Stimulated activated CD4-positive, alpha-beta T cell treated with anti-CD3 and anti-CD28 coated beads, Interleukin-1b, Interleukin-23, amount 100 ng/mL, for 48 hours (primary cell): ENCODE measurements at regions not wholly inside any gene's neighbourhood (a gene's known extent, or its start where the extent isn't known, plus 50 kb on each side); places are given as distances from the start of the nearest gene placed in this dataset.
"Not testable (repeated sequence)": the region's sequence is repeated elsewhere in the genome, so short reads cannot be mapped to it uniquely, and the experiment has no call there.

Source experiments
- DNase-seq: peaks from one replicate; pipeline ENCODE4 v3.0.0-alpha.2; 2020

- DNase-seq = no peak
Measured at GRCh38 chr10:23975431-23975830, 233.5 kb upstream of the KIAA1217 start.

DNA sequence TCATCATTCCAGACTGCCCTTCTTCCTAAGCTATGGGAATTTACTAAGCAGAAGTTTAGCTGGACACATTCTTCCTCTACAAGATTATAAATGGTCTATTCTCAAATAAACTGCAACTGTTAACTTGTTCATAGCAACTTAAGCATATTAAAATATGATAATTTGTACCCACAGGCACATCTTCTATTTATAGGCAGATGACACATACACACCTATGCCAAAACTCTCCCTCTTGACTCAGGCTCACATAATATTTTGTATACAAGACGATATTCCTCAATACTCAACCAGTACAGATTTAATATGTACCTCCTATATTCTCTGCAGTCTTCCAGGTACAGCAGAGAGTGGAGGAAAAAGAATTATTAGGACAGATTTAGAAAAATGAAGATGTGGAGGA lies 232.7 kb upstream of the KIAA1217 start:
- no peak for DNase-seq

- no peak for DNase-seq
Measured at GRCh38 chr10:23978317-23978716, 230.6 kb upstream of the KIAA1217 start.

- no peak for DNase-seq
Measured at GRCh38 chr10:23980094-23980493, 228.8 kb upstream of the KIAA1217 start.

- DNase-seq = no peak
Measured at GRCh38 chr10:23981520-23982309, 227.2 kb upstream of the KIAA1217 start.

GRCh38 chr10:23984405-23984804 lies 224.5 kb upstream of the KIAA1217 start:
- not testable (repeated sequence) for DNase-seq

DNA sequence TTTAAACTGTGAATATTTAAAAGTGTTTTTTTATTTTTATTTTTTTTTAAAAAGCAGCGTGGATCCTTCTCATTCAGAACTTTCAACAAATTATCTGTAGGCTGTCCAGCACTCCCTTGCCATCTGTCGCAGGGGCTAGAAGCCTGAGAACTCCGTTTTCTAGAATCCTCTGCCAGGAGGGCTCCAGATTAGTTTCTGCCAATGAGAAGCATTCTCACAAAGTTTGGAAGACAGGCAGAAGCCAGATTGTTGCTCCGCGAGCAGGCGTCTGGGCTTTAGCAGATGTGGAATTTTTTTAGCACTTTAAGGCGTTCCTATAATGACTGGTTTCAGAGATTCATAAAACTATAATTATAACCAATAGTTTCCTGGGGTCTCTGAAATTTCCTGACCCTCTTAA lies 220.9 kb upstream of the KIAA1217 start:
- no peak for DNase-seq

- DNase-seq = peak; percentile 4
Measured at GRCh38 chr10:23994459-23995046, 214.4 kb upstream of the KIAA1217 start.

DNA sequence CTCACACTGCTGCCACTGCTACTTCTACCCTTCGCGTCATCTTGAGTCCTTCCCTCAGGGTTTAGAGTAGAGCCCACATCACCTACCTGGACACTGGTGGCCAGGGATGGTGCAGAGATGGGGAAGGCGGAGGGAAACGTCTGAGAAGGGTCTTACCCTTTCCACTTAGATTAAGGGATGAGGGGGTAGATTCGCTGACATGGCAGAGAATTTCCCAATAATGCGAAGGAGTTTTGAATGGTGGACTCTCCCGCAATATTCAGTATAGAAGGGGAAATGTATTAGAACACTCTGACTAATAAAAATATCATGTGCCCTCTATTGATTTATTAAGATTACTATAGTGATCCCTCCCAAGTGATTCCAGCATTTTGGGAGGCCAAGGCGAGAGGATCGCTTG lies 209.5 kb upstream of the KIAA1217 start:
- no peak for DNase-seq

GRCh38 chr10:24000271-24000813 lies 208.6 kb upstream of the KIAA1217 start:
- DNase-seq = no peak

GRCh38 chr10:24006741-24007140 lies 202.2 kb upstream of the KIAA1217 start:
- DNase-seq = no peak

DNA sequence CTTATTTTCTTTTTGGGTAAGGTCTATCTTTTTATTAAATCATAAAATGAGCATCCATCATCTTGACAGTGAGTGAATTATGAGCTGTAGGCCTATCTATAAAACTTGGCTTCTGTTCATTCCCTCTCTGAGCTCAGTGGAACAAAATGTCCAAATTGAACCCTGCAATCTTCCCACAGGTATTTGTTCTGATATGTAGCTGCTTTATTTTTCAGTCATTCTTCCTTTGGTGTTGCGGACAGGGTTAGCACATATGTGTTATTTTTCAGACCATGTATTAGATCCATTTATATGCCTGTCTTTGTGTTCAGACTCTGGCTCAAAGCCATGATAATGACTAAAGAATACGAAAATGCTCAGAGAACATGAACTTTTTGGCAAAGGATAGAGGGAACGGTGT lies 201.6 kb upstream of the KIAA1217 start:
- DNase-seq = no peak

- DNase-seq = no peak
Measured at GRCh38 chr10:24008164-24009091, 200.5 kb upstream of the KIAA1217 start.

DNA sequence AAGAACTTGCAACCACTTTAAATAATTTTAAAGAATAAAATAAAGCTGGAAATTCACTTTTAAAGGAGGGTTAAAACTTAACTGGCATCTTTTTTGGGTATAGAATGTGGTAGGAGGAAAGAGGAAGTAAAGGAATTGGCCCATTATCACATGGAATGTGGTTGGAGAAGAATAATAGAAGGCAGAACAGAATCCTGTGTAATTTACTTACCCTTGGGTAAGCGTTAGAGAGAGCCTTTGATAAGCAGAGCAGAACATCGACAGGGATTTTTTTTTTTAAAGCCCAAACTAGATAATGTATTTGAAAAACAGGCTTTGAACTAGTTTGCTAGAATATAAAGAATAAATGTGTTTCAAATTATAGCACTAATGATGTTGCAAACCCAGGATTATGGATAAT lies 199.8 kb upstream of the KIAA1217 start:
- no peak for DNase-seq

DNA sequence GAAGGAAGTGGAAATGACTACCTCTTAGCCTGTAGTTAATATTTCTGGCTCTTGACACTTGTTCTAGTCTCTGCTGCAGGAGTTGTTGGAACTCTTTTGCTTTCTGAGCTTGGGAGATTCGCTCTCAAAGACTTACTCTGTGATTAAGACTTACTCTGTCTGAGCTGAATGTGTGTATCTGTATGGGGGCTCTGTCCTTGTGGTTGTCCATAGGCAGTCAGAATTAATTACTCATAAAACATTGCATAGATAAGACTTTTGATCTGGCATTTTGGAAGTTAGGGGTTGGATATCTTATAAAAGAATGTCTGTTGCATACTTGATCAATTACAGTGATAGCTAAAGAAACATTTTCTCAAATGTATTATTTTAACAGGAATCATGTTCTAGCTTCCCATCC lies 199.2 kb upstream of the KIAA1217 start:
- no peak for DNase-seq

DNA sequence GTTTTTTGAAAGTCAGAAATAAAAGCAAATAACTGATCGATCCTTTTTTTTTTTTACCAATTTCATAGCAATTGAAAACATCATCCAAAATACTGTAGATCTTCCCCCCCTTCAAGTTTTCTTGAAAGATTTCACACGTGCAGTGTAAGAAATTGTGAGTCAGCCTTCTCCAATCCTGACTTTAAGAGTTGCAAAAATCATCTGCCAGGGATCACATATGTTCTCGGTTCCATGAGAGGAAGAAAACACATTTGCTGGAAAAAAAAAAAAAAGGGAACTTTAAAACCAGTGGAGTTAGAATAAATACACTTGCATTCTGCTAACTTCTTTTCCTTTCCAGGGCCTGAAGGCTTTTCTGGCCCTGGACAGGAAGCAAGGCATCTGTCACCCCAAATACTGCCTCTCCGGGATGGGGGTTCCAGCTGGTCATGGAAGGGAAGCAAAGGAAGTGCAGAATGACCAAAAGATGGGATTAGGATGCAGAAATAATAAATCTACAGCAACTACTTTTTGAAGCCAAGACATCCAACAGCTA lies 198.4 kb upstream of the KIAA1217 start:
- DNase-seq = no peak

- DNase-seq = no peak
Measured at GRCh38 chr10:24012249-24012803, 196.6 kb upstream of the KIAA1217 start.

DNA sequence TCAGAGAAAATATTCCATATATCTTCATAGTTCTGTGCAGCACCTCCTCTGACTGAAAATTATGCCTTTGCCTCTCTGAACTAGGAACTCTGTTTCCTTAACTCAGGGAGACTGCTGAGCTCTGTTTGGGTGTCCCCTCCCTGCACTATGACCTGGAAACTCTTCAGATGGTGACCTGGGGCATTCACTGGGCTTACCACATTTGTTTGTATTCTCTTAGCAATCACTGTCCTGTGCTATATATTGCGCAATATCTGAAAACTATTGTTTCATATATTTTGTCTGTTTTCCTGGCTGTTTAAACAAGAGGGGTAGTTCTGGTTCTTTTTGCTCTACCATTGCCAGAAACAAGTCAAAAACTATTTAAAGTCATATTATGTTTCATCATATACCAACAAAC lies 181.8 kb upstream of the KIAA1217 start:
- no peak for DNase-seq

GRCh38 chr10:24034571-24034970 lies 174.4 kb upstream of the KIAA1217 start:
- no peak for DNase-seq

DNA sequence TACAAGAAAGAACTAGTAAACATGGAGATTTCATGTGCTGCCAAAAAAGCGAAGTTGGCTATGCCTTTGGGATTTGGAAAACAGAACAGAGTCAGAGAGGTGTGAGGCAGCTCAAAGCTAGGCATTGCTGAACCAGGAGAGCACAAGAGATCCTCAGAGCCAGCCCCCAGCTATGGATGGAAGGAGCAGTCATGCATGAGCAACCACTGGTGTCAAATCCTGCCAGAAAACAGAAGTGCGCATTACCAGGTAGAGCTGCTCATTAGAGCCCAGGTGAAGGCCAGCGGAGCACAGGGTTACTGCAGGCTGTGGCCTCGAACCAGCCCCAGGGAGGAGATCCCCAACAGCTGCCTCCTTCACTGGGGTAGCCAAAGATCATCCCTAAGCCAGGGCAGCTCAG lies 173.2 kb upstream of the KIAA1217 start:
- DNase-seq = no peak

- no peak for DNase-seq
Measured at GRCh38 chr10:24039315-24039714, 169.6 kb upstream of the KIAA1217 start.

DNA sequence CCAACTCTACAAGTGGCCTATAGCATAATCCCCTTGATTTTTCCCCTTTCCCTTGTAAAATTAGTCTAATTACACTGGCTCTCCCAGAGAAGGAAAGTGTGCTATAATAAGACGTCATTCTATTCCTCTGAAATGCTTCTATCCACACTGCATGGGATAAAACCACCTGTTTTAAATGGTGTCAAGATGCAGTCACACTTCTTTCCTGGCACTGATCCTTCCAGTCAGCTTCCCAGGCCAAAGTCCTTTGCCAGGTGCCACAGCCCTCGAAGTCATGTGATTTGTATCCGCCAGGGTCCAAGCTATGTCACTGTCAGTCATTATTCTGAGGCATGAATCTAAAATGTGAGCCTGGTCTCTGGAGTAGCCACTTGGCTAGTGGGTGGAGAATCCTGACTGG lies 169.0 kb upstream of the KIAA1217 start:
- DNase-seq = no peak

- DNase-seq = no peak
Measured at GRCh38 chr10:24041034-24041433, 167.9 kb upstream of the KIAA1217 start.
